Uterus (tissue), 3 donors: ENCODE measurements at regions not wholly inside any gene's neighbourhood (a gene's known extent, or its start where the extent isn't known, plus 50 kb on each side); places are given as distances from the start of the nearest gene placed in this dataset.

Experiments used
- DNase-seq, 2 donors: peaks; one replicate each; pipeline ENCODE4 v3.0.0-alpha.2; 2019 to 2020
- H3K27ac ChIP-seq, 2 donors: fragments of 200-600 bp; sonication (generic); 1 replicate in 1 of 2; 2 replicates in 1 of 2; pipeline ENCODE4 v1.5.1; 2016 to 2018
- H3K27me3 ChIP-seq, 2 donors: fragments of 200-600 bp; sonication (generic); one replicate each; pipeline ENCODE4 v1.5.1; 2018 to 2019; ENCODE audit warnings: control low read depth in 1 of 2
- H3K36me3 ChIP-seq, 2 donors: fragments of 200-600 bp; sonication (generic); one replicate each; pipeline ENCODE4 v1.5.1; 2019; ENCODE audit warnings: control low read depth in 1 of 2
- H3K4me1 ChIP-seq, 2 donors: fragments of 200-600 bp; sonication (generic); one replicate each; pipeline ENCODE4 v1.5.1; 2018 to 2019; ENCODE audit warnings: control low read depth in 1 of 2
- H3K4me3 ChIP-seq, 2 donors: fragments of 200-600 bp; sonication (generic); 1 replicate in 1 of 2; 2 replicates in 1 of 2; pipeline ENCODE4 v1.5.1; 2018 to 2019; ENCODE audit warnings: mild to moderate bottlenecking in 1 of 2
- H3K9me3 ChIP-seq, 2 donors: fragments of 200-600 bp; sonication (generic); one replicate each; pipeline ENCODE4 v1.5.1; 2019; ENCODE audit warnings: control low read depth in 1 of 2
- CTCF ChIP-seq, 4 experiments: fragments of 200-600 bp in 2 of 4; fragments of 450-650 bp in 2 of 4; sonication (generic) in 2 of 4; IDR thresholded peaks; one replicate each; pipeline ENCODE4 v1.5.1; 2016 to 2019; ENCODE audit warnings: antibody characterized with exemption in 4 of 4, mild to moderate bottlenecking in 2 of 4, moderate library complexity in 1 of 4
- POLR2A ChIP-seq, 2 donors: fragments of 450-650 bp; IDR thresholded peaks; one replicate each; pipeline ENCODE4 v1.6.1; 2016; ENCODE audit warnings: antibody characterized with exemption in 2 of 2, mild to moderate bottlenecking in 1 of 2, moderate library complexity in 1 of 2
- intact Hi-C: fragments of 100-400 bp; cut with DNase I; formaldehyde crosslinking; loops from one replicate; pipeline ENCODE4 v1.15.1; 2023; ENCODE audit warnings: low total_unique reads
- donor health status: DM: yes; HTN: yes; CAD: no.

GRCh38 chr16:52729731-52730130, 182.8 kb upstream of the TOX3 start:
- H3K4me3 ChIP-seq, result no peak overlapping the region
- H3K27me3 ChIP-seq, result no peaks in the 10 kb centered on the region
- TF ChIP-seq CTCF (IDR thresholded peaks at IDR 0.05), result no peak
- TF ChIP-seq POLR2A (IDR thresholded peaks at IDR 0.05), result no peak
- no peak overlapping the region for H3K27ac ChIP-seq
- DNase-seq, result no peak
- intact Hi-C loops, result no loop called here
- no peaks in the 10 kb centered on the region for H3K9me3 ChIP-seq
- H3K36me3 ChIP-seq, result no peaks in the 10 kb centered on the region
- no peaks in the 10 kb centered on the region for H3K4me1 ChIP-seq

- Histone ChIP-seq H3K9me3 (no peaks in the 10 kb centered on the region), H3K27ac (no peak overlapping the region), H3K27me3 (no peaks in the 10 kb centered on the region), H3K4me1 (no peaks in the 10 kb centered on the region), H3K4me3 (no peak overlapping the region), H3K36me3 (no peaks in the 10 kb centered on the region)
- no peak for TF ChIP-seq CTCF (IDR thresholded peaks at IDR 0.05)
- TF ChIP-seq POLR2A (IDR thresholded peaks at IDR 0.05), result no peak
- intact Hi-C loops, result no loop called here
- no peak for DNase-seq
These were observed 180.9 kb upstream of the TOX3 start for GRCh38 chr16:52727849-52728248.

GRCh38 chr16:52727441-52727840, 180.5 kb upstream of the TOX3 start:
- no peaks in the 10 kb centered on the region for H3K27me3 ChIP-seq
- H3K4me1 ChIP-seq, result no peaks in the 10 kb centered on the region
- H3K27ac ChIP-seq, result no peak overlapping the region
- H3K4me3 ChIP-seq, result no peak overlapping the region
- intact Hi-C loops, result no loop called here
- H3K9me3 ChIP-seq, result no peaks in the 10 kb centered on the region
- no peaks in the 10 kb centered on the region for H3K36me3 ChIP-seq
- DNase-seq, result no peak
- no peak for TF ChIP-seq CTCF (IDR thresholded peaks at IDR 0.05)
- no peak for TF ChIP-seq POLR2A (IDR thresholded peaks at IDR 0.05)

GRCh38 chr16:52725461-52725860, 178.5 kb upstream of the TOX3 start:
- H3K4me3 ChIP-seq, result no peak overlapping the region
- DNase-seq, result no peak
- H3K9me3 ChIP-seq, result no peaks in the 10 kb centered on the region
- no peak overlapping the region for H3K27ac ChIP-seq
- no peaks in the 10 kb centered on the region for H3K27me3 ChIP-seq
- TF ChIP-seq POLR2A (IDR thresholded peaks at IDR 0.05) (no peak), CTCF (IDR thresholded peaks at IDR 0.05) (no peak)
- intact Hi-C loops, result no loop called here
- no peaks in the 10 kb centered on the region for H3K4me1 ChIP-seq
- H3K36me3 ChIP-seq, result no peaks in the 10 kb centered on the region

- TF ChIP-seq CTCF (IDR thresholded peaks at IDR 0.05) (no peak), POLR2A (IDR thresholded peaks at IDR 0.05) (no peak)
- intact Hi-C loops, result no loop called here
- no peaks in the 10 kb centered on the region for H3K36me3 ChIP-seq
- no peak for DNase-seq
- H3K4me1 ChIP-seq, result no peaks in the 10 kb centered on the region
- no peaks in the 10 kb centered on the region for H3K9me3 ChIP-seq
- no peak overlapping the region for H3K4me3 ChIP-seq
- H3K27me3 ChIP-seq, result no peaks in the 10 kb centered on the region
- no peak overlapping the region for H3K27ac ChIP-seq
These were observed 178.1 kb upstream of the TOX3 start for GRCh38 chr16:52725043-52725442.
